ENCODE measurements at regions not wholly inside any gene's neighbourhood (a gene's known extent, or its start where the extent isn't known, plus 50 kb on each side); places are given as distances from the start of the nearest gene placed in this dataset.

- no peak overlapping the region for H3K4me2 ChIP-seq (ENCODE audit: low read depth, low read length)
- no peak for TF ChIP-seq CTCF (IDR thresholded peaks at IDR 0.05; ENCODE audit: low read length)
- TF ChIP-seq EZH2 (optimal IDR thresholded peaks at IDR 0.05; ENCODE audit: low read depth, low read length), result no peak
- no peak for TF ChIP-seq EZH2phosphoT487 (IDR thresholded peaks at IDR 0.05; ENCODE audit: low read length)
- no peaks in the 10 kb centered on the region for H4K20me1 ChIP-seq (ENCODE audit: insufficient read depth, low read length)
Measured at GRCh38 chr20:6877633-6878032, 110.1 kb downstream of the BMP2 start.

GRCh38 chr20:6882561-6883291 is 115.2 kb downstream of the BMP2 start:
- Histone ChIP-seq H3K4me1 (ENCODE audit: low read length) (no peaks in the 10 kb centered on the region), H3K9ac (ENCODE audit: low read length) (no peak overlapping the region), H3K4me2 (ENCODE audit: low read depth, low read length) (no peak overlapping the region), H3K9me3 (replicated peaks; ENCODE audit: insufficient read depth, low read length) (no peaks in the 10 kb centered on the region), H3K36me3 (replicated peaks; ENCODE audit: insufficient read depth, low read length) (no peaks in the 10 kb centered on the region), H4K20me1 (ENCODE audit: insufficient read depth, low read length) (no peaks in the 10 kb centered on the region), H3K27ac (ENCODE audit: low read length) (no peak overlapping the region), H3K9me2 (replicated peaks; ENCODE audit: insufficient read depth, low read length) (no peaks in the 10 kb centered on the region), H2AFZ (ENCODE audit: low read length) (no peak overlapping the region), H3K79me2 (ENCODE audit: low read length) (no peaks in the 10 kb centered on the region), H3K4me3 (ENCODE audit: low read length) (no peak overlapping the region), H3F3A (ENCODE audit: insufficient read depth, low read length) (no peaks in the 10 kb centered on the region), H3K27me3 (replicated peaks; ENCODE audit: insufficient read depth, low read length) (no peaks in the 10 kb centered on the region)
- TF ChIP-seq CTCF (IDR thresholded peaks at IDR 0.05; ENCODE audit: low read length) (no peak), EZH2 (optimal IDR thresholded peaks at IDR 0.05; ENCODE audit: low read depth, low read length) (no peak), EZH2phosphoT487 (IDR thresholded peaks at IDR 0.05; ENCODE audit: low read length) (no peak)
- no peak for DNase-seq

More at GRCh38 chr20:6877633-6878032, 110.1 kb downstream of the BMP2 start:
- H3K36me3 ChIP-seq (replicated peaks; ENCODE audit: insufficient read depth, low read length), result no peaks in the 10 kb centered on the region
- no peaks in the 10 kb centered on the region for H3K9me2 ChIP-seq (replicated peaks; ENCODE audit: insufficient read depth, low read length)
- H3K79me2 ChIP-seq (ENCODE audit: low read length), result no peaks in the 10 kb centered on the region
- no peaks in the 10 kb centered on the region for H3F3A ChIP-seq (ENCODE audit: insufficient read depth, low read length)
- H3K9me3 ChIP-seq (replicated peaks; ENCODE audit: insufficient read depth, low read length), result no peaks in the 10 kb centered on the region
- H3K27ac ChIP-seq (ENCODE audit: low read length), result no peak overlapping the region
- H3K9ac ChIP-seq (ENCODE audit: low read length), result no peak overlapping the region
- no peak overlapping the region for H3K4me3 ChIP-seq (ENCODE audit: low read length)
- H2AFZ ChIP-seq (ENCODE audit: low read length), result no peak overlapping the region
- H3K4me1 ChIP-seq (ENCODE audit: low read length), result no peaks in the 10 kb centered on the region
- no peaks in the 10 kb centered on the region for H3K27me3 ChIP-seq (replicated peaks; ENCODE audit: insufficient read depth, low read length)
- no peak for DNase-seq

- Histone ChIP-seq H4K20me1 (ENCODE audit: insufficient read depth, low read length) (no peaks in the 10 kb centered on the region), H3K4me1 (ENCODE audit: low read length) (no peaks in the 10 kb centered on the region), H3K9me3 (replicated peaks; ENCODE audit: insufficient read depth, low read length) (no peaks in the 10 kb centered on the region), H3K4me2 (ENCODE audit: low read depth, low read length) (no peak overlapping the region), H3K9me2 (replicated peaks; ENCODE audit: insufficient read depth, low read length) (no peaks in the 10 kb centered on the region), H3K9ac (ENCODE audit: low read length) (no peak overlapping the region), H3K79me2 (ENCODE audit: low read length) (no peaks in the 10 kb centered on the region), H3K27ac (ENCODE audit: low read length) (no peak overlapping the region), H3F3A (ENCODE audit: insufficient read depth, low read length) (no peaks in the 10 kb centered on the region), H3K36me3 (replicated peaks; ENCODE audit: insufficient read depth, low read length) (no peaks in the 10 kb centered on the region), H2AFZ (ENCODE audit: low read length) (no peak overlapping the region), H3K4me3 (ENCODE audit: low read length) (no peak overlapping the region), H3K27me3 (replicated peaks; ENCODE audit: insufficient read depth, low read length) (no peaks in the 10 kb centered on the region)
- TF ChIP-seq EZH2phosphoT487 (IDR thresholded peaks at IDR 0.05; ENCODE audit: low read length), result no peak
- no peak for TF ChIP-seq CTCF (IDR thresholded peaks at IDR 0.05; ENCODE audit: low read length)
- TF ChIP-seq EZH2 (optimal IDR thresholded peaks at IDR 0.05; ENCODE audit: low read depth, low read length), result no peak
- no peak for DNase-seq
Measured at GRCh38 chr20:6884114-6884513, 116.6 kb downstream of the BMP2 start.
